ENCODE measurements at regions not wholly inside any gene's neighbourhood (a gene's known extent, or its start where the extent isn't known, plus 50 kb on each side); places are given as distances from the start of the nearest gene placed in this dataset.

DNA sequence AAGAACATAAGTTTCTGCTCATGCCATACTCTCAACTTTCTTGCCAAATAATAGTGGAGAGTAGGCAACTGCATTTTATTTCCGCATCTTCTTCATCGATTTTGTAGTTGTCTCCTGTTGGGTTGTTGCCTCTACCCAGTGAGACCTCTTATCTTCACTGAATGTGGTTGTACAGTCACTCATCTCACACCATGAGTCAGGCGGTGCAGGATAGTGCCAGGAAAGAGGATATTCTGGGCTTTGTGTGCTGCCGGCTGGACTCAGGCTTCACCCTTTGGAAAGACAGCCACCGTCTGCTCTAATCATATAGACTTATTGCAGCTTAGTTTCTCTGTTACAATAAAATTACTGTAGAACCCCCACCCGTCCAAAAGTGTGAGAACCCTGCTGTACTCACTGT, 154.3 kb upstream of the USP24 start:
- Mint-ChIP-seq H3K4me3 (ENCODE audit: low read depth, unreplicated experiment) (no peak overlapping the region), H3K27me3 (ENCODE audit: unreplicated experiment) (peaks cover 60% of the 10 kb centered on the region), H3K27ac (ENCODE audit: unreplicated experiment) (no peak overlapping the region), H3K4me1 (ENCODE audit: low read depth, unreplicated experiment) (no peaks in the 10 kb centered on the region), H3K36me3 (ENCODE audit: insufficient read depth, unreplicated experiment) (no peaks in the 10 kb centered on the region), H3K9me3 (ENCODE audit: low read depth, unreplicated experiment) (no peaks in the 10 kb centered on the region)
- DNase-seq, result no peak
- intact Hi-C loops (cut with micrococcal nuclease; ENCODE audit: unreplicated experiment), result no loop called here
- CTCF ChIA-PET, result no interaction called here
- BruUV-seq (replicated peaks), result no TSS peak
- TF ChIP-seq, protein P1, sequence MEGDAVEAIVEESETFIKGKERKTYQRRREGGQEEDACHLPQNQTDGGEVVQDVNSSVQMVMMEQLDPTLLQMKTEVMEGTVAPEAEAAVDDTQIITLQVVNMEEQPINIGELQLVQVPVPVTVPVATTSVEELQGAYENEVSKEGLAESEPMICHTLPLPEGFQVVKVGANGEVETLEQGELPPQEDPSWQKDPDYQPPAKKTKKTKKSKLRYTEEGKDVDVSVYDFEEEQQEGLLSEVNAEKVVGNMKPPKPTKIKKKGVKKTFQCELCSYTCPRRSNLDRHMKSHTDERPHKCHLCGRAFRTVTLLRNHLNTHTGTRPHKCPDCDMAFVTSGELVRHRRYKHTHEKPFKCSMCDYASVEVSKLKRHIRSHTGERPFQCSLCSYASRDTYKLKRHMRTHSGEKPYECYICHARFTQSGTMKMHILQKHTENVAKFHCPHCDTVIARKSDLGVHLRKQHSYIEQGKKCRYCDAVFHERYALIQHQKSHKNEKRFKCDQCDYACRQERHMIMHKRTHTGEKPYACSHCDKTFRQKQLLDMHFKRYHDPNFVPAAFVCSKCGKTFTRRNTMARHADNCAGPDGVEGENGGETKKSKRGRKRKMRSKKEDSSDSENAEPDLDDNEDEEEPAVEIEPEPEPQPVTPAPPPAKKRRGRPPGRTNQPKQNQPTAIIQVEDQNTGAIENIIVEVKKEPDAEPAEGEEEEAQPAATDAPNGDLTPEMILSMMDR (IDR thresholded peaks at IDR 0.05; ENCODE audit: unreplicated experiment), result no peak

DNA sequence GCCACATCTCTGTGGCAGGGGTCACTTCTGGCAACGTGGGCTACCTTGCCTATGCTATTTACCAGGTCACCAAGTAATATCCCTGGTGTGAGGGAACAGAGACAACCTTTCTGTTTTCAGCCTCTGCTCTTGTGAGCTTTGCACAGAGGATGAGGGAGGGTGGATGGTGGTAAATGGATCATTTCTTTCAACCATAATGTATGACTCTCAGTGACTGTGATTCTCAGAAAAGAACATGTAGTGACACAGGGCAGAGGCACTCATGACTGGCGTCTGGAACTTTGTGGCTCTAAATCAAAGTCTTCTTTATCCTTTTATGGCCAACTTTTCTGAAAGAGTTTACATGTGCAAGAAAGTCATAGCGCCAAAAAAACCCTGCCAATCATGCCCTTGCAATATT, 153.5 kb upstream of the USP24 start:
- Mint-ChIP-seq H3K9me3 (ENCODE audit: low read depth, unreplicated experiment) (no peaks in the 10 kb centered on the region), H3K27me3 (ENCODE audit: unreplicated experiment) (peaks cover 60% of the 10 kb centered on the region), H3K4me3 (ENCODE audit: low read depth, unreplicated experiment) (no peak overlapping the region), H3K27ac (ENCODE audit: unreplicated experiment) (no peak overlapping the region), H3K4me1 (ENCODE audit: low read depth, unreplicated experiment) (no peaks in the 10 kb centered on the region), H3K36me3 (ENCODE audit: insufficient read depth, unreplicated experiment) (no peaks in the 10 kb centered on the region)
- BruUV-seq (replicated peaks), result no TSS peak
- no peak for DNase-seq
- CTCF ChIA-PET, result no interaction called here
- intact Hi-C loops (cut with micrococcal nuclease; ENCODE audit: unreplicated experiment), result no loop called here
- TF ChIP-seq, protein P1 (IDR thresholded peaks at IDR 0.05; ENCODE audit: unreplicated experiment), result no peak

DNA sequence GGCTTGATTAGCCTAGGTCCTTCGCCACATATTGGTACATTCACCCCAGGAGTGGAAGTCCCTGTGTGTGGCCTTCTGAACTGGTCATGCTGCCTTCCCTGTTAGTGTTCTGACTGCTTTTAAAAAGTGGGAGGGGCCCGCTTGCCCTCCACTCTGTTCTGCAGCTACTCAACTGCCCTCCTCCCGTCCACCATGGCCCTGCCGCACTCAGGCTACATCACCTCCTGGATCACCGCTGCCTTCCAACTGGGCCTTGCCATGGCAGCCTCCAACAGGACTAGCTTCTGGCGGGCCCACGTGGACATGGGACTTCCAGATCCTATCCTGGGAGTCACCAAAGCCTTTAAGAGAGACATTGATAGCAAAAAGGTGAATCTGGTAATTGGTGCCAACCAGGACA, 152.1 kb upstream of the USP24 start:
- no peaks in the 10 kb centered on the region for H3K9me3 Mint-ChIP-seq (ENCODE audit: low read depth, unreplicated experiment)
- H3K4me1 Mint-ChIP-seq (ENCODE audit: low read depth, unreplicated experiment), result no peaks in the 10 kb centered on the region
- no TSS peak for BruUV-seq (replicated peaks)
- no peak overlapping the region for H3K27ac Mint-ChIP-seq (ENCODE audit: unreplicated experiment)
- intact Hi-C loops (cut with micrococcal nuclease; ENCODE audit: unreplicated experiment), result no loop called here
- DNase-seq, result no peak
- no peak overlapping the region for H3K4me3 Mint-ChIP-seq (ENCODE audit: low read depth, unreplicated experiment)
- CTCF ChIA-PET, result no interaction called here
- no peaks in the 10 kb centered on the region for H3K36me3 Mint-ChIP-seq (ENCODE audit: insufficient read depth, unreplicated experiment)
- TF ChIP-seq, protein P1 (IDR thresholded peaks at IDR 0.05; ENCODE audit: unreplicated experiment), result no peak
- H3K27me3 Mint-ChIP-seq (ENCODE audit: unreplicated experiment), result peaks cover 60% of the 10 kb centered on the region

DNA sequence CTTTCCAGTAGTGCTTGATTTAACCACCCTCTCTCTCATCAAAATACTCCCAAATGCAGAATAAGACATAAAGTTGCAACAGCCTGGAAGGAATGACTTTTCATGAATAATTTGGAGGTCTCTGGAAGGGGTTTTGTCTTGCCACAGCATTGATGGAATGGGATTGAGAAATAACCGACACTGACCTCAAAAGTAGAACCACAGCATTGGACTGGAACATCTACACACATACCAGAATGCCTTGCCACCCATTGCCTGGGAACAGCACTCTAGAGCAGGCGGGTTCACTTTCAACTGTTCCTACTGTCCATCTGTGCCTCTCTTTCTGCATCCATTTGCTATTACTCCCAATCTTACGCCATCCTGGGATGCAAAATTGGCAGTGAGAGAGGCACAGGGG, 149.1 kb upstream of the USP24 start:
- BruUV-seq (replicated peaks), result no TSS peak
- Mint-ChIP-seq H3K27me3 (ENCODE audit: unreplicated experiment) (peaks cover 42% of the 10 kb centered on the region), H3K9me3 (ENCODE audit: low read depth, unreplicated experiment) (no peaks in the 10 kb centered on the region), H3K4me3 (ENCODE audit: low read depth, unreplicated experiment) (no peak overlapping the region), H3K36me3 (ENCODE audit: insufficient read depth, unreplicated experiment) (no peaks in the 10 kb centered on the region), H3K4me1 (ENCODE audit: low read depth, unreplicated experiment) (no peaks in the 10 kb centered on the region), H3K27ac (ENCODE audit: unreplicated experiment) (no peak overlapping the region)
- intact Hi-C loops (cut with micrococcal nuclease; ENCODE audit: unreplicated experiment), result no loop called here
- TF ChIP-seq, protein P1 (IDR thresholded peaks at IDR 0.05; ENCODE audit: unreplicated experiment), result no peak
- CTCF ChIA-PET, result no interaction called here
- DNase-seq, result no peak

DNA sequence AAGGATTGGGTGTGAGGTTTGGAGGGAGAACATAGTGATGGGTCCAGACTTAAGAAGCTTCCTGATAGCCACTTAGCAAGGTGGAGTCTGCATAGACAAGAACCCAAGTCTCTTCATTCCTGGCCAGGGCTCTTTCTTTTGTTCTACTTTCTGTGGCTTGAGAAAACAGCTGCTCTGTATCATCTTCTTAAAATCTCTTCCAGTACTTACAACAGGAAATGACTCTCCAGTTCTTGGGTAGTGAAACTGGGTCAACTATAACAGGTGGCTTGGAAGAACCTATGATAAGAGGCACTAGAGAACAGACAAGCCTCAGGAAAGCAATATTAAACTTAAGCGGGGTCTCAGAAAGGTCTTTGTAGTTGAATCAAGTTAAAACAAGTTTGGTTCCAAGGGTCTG, 148.1 kb upstream of the USP24 start:
- CTCF ChIA-PET, result interaction anchor here (1.1 kb wide), 1 partner anchor 13 kb away, joined by 3 read pairs; no protein-coding TSS in a partner anchor
- no peak for DNase-seq
- no peaks in the 10 kb centered on the region for H3K9me3 Mint-ChIP-seq (ENCODE audit: low read depth, unreplicated experiment)
- intact Hi-C loops (cut with micrococcal nuclease; ENCODE audit: unreplicated experiment), result no loop called here
- H3K36me3 Mint-ChIP-seq (ENCODE audit: insufficient read depth, unreplicated experiment), result no peaks in the 10 kb centered on the region
- no peak overlapping the region for H3K27ac Mint-ChIP-seq (ENCODE audit: unreplicated experiment)
- H3K4me3 Mint-ChIP-seq (ENCODE audit: low read depth, unreplicated experiment), result no peak overlapping the region
- no TSS peak for BruUV-seq (replicated peaks)
- TF ChIP-seq, protein P1 (IDR thresholded peaks at IDR 0.05; ENCODE audit: unreplicated experiment), result no peak
- H3K27me3 Mint-ChIP-seq (ENCODE audit: unreplicated experiment), result peaks cover 37% of the 10 kb centered on the region
- H3K4me1 Mint-ChIP-seq (ENCODE audit: low read depth, unreplicated experiment), result no peaks in the 10 kb centered on the region

Data from Calu3 (cell line).